Keratinocyte (primary cell): ENCODE measurements at regions not wholly inside any gene's neighbourhood (a gene's known extent, or its start where the extent isn't known, plus 50 kb on each side); places are given as distances from the start of the nearest gene placed in this dataset.

Experiments
- DNase-seq: peaks from one replicate; pipeline ENCODE4 v3.0.0-alpha.2; 2011; ENCODE audit warnings: low read depth, missing footprints, low spot score
- FAIRE-seq: peaks from 2 replicates; lab custom pipeline; 2011; peaks lifted over from hg19 to GRCh38; lab: Jason Lieb, UNC
- H2AFZ ChIP-seq: 2 replicates; pipeline ENCODE4 v1.6.0; 2012; ENCODE audit warnings: low read length, control low read depth, inconsistent platforms; ENCODE audit not compliant: control insufficient read depth
- H3K27ac ChIP-seq: 2 replicates; pipeline ENCODE4 v1.5.1; 2011; ENCODE audit warnings: low read length; ENCODE audit not compliant: control insufficient read depth, insufficient read depth
- H3K27me3 ChIP-seq: 3 replicates; pipeline ENCODE4 v1.6.0; 2011; ENCODE audit warnings: low read length; ENCODE audit not compliant: control insufficient read depth, insufficient read depth; ENCODE audit errors: extremely low read depth
- H3K36me3 ChIP-seq, 2 experiments: 2 replicates in 1 of 2; 3 replicates in 1 of 2; pipeline ENCODE4 v1.5.1; 2011; ENCODE audit warnings: low read length in 2 of 2, mild to moderate bottlenecking in 1 of 2; ENCODE audit not compliant: control insufficient read depth in 2 of 2, insufficient read depth in 2 of 2; ENCODE audit errors: extremely low read depth in 1 of 2
- H3K4me1 ChIP-seq: 3 replicates; pipeline ENCODE4 v1.5.1; 2011; ENCODE audit warnings: low read length; ENCODE audit not compliant: control insufficient read depth, insufficient read depth; ENCODE audit errors: extremely low read depth
- H3K4me2 ChIP-seq: 3 replicates; pipeline ENCODE4 v1.6.0; 2011; ENCODE audit warnings: low read depth, low read length; ENCODE audit not compliant: control insufficient read depth, insufficient read depth; ENCODE audit errors: extremely low read depth
- H3K4me3 ChIP-seq, 3 experiments: fragments of 200-600 bp in 1 of 3; sonication (generic) in 1 of 3; 2 replicates in 2 of 3; 3 replicates in 1 of 3; pipeline ENCODE4 v1.5.1; 2011 to 2016; ENCODE audit warnings: low read length in 3 of 3, mild to moderate bottlenecking in 3 of 3, control low read depth in 2 of 3, inconsistent platforms in 1 of 3, low read depth in 1 of 3, mixed read lengths in 1 of 3, mixed run types in 1 of 3, moderate library complexity in 1 of 3; ENCODE audit not compliant: control insufficient read depth in 2 of 3, insufficient read depth in 2 of 3; ENCODE audit errors: extremely low read depth in 1 of 3
- H3K79me2 ChIP-seq: 2 replicates; pipeline ENCODE4 v1.6.0; 2012; ENCODE audit warnings: low read length; ENCODE audit not compliant: control insufficient read depth, insufficient read depth
- H3K9ac ChIP-seq: 3 replicates; pipeline ENCODE4 v1.6.0; 2011; ENCODE audit warnings: low read length; ENCODE audit not compliant: control insufficient read depth, insufficient read depth; ENCODE audit errors: extremely low read depth
- H3K9me1 ChIP-seq: 3 replicates; pipeline ENCODE4 v1.6.0; 2011; ENCODE audit warnings: low read length; ENCODE audit not compliant: control insufficient read depth, insufficient read depth; ENCODE audit errors: extremely low read depth
- H3K9me3 ChIP-seq: 2 replicates; pipeline ENCODE4 v1.5.1; 2012; ENCODE audit warnings: low read depth, low read length; ENCODE audit not compliant: control insufficient read depth
- H4K20me1 ChIP-seq: 3 replicates; pipeline ENCODE4 v1.6.0; 2011; ENCODE audit warnings: low read length; ENCODE audit not compliant: control insufficient read depth, insufficient read depth; ENCODE audit errors: extremely low read depth
- EZH2 ChIP-seq: IDR thresholded peaks from one replicate; pipeline ENCODE4 v1.6.1; 2012; ENCODE audit warnings: inconsistent platforms, mild to moderate bottlenecking, low read length, moderate library complexity
- dilution Hi-C: fragments of 300-500 bp; cut with MboI; formaldehyde crosslinking; loops from one replicate; pipeline ENCODE4 v1.7.0; 2020; ENCODE audit warnings: low sequenced_read_pairs; ENCODE audit not compliant: extremely low pct_ligation_motif_present
- TF ChIP-seq, protein P1 (sequence below), 3 experiments: IDR thresholded peaks in 1 of 3; conservative IDR thresholded peaks in 1 of 3; optimal IDR thresholded peaks in 1 of 3; 2 replicates in 2 of 3; 3 replicates in 1 of 3; pipeline versions ENCODE3 to v1.5.1; 2011; ENCODE audit warnings: low read length in 3 of 3, mild to moderate bottlenecking in 3 of 3, moderate library complexity in 2 of 3, control low read depth in 1 of 3, inconsistent platforms in 1 of 3; ENCODE audit not compliant: insufficient read depth in 2 of 3; ENCODE audit errors: extremely low read depth in 1 of 3

GRCh38 chr6:99032396-99032795 is 84.7 kb upstream of the FBXL4 start:
- Histone ChIP-seq H3K9ac (no peak overlapping the region), H3K4me2 (no peak overlapping the region), H3K9me1 (no peaks in the 10 kb centered on the region), H3K27ac (no peak overlapping the region), H3K9me3 (no peaks in the 10 kb centered on the region), H2AFZ (no peak overlapping the region), H4K20me1 (no peaks in the 10 kb centered on the region), H3K27me3 (no peaks in the 10 kb centered on the region), H3K36me3 (no peaks in the 10 kb centered on the region), H3K4me3 (no peak overlapping the region), H3K79me2 (no peaks in the 10 kb centered on the region), H3K4me1 (no peaks in the 10 kb centered on the region)
- no peak for DNase-seq
- no peak for TF ChIP-seq EZH2
- TF ChIP-seq, protein P1, sequence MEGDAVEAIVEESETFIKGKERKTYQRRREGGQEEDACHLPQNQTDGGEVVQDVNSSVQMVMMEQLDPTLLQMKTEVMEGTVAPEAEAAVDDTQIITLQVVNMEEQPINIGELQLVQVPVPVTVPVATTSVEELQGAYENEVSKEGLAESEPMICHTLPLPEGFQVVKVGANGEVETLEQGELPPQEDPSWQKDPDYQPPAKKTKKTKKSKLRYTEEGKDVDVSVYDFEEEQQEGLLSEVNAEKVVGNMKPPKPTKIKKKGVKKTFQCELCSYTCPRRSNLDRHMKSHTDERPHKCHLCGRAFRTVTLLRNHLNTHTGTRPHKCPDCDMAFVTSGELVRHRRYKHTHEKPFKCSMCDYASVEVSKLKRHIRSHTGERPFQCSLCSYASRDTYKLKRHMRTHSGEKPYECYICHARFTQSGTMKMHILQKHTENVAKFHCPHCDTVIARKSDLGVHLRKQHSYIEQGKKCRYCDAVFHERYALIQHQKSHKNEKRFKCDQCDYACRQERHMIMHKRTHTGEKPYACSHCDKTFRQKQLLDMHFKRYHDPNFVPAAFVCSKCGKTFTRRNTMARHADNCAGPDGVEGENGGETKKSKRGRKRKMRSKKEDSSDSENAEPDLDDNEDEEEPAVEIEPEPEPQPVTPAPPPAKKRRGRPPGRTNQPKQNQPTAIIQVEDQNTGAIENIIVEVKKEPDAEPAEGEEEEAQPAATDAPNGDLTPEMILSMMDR (optimal IDR thresholded peaks at IDR 0.05 in 1 of 3, IDR thresholded peaks at IDR 0.05 in 1 of 3, conservative IDR thresholded peaks at IDR 0.05 in 1 of 3; ENCODE audit: extremely low read depth in 1 of 3, insufficient read depth in 2 of 3, low read length in 3 of 3), result no peak
- dilution Hi-C loops, result no loop called here
- FAIRE-seq, result no peak

GRCh38 chr6:99031957-99032356 is 84.2 kb upstream of the FBXL4 start:
- TF ChIP-seq EZH2, result no peak
- TF ChIP-seq, protein P1 (optimal IDR thresholded peaks at IDR 0.05 in 1 of 3, IDR thresholded peaks at IDR 0.05 in 1 of 3, conservative IDR thresholded peaks at IDR 0.05 in 1 of 3; ENCODE audit: extremely low read depth in 1 of 3, insufficient read depth in 2 of 3, low read length in 3 of 3), result no peak
- DNase-seq, result no peak
- Histone ChIP-seq H3K4me3 (no peak overlapping the region), H3K9me3 (no peaks in the 10 kb centered on the region), H3K9ac (no peak overlapping the region), H2AFZ (no peak overlapping the region), H3K79me2 (no peaks in the 10 kb centered on the region), H4K20me1 (no peaks in the 10 kb centered on the region), H3K36me3 (no peaks in the 10 kb centered on the region), H3K27ac (no peak overlapping the region), H3K4me2 (no peak overlapping the region), H3K4me1 (no peaks in the 10 kb centered on the region), H3K27me3 (no peaks in the 10 kb centered on the region), H3K9me1 (no peaks in the 10 kb centered on the region)
- FAIRE-seq, result no peak
- dilution Hi-C loops, result no loop called here
